Kidney epithelial cell (primary cell): ENCODE measurements at regions not wholly inside any gene's neighbourhood (a gene's known extent, or its start where the extent isn't known, plus 50 kb on each side); places are given as distances from the start of the nearest gene placed in this dataset.

Experiments used
- DNase-seq: peaks from one replicate; pipeline ENCODE4 v3.0.0-alpha.2; 2010; ENCODE audit warnings: low read depth
- H3K27me3 ChIP-seq: 2 replicates; pipeline ENCODE4 v1.6.0; 2011; ENCODE audit warnings: low read length; ENCODE audit not compliant: control insufficient read depth, insufficient read depth
- H3K36me3 ChIP-seq: 2 replicates; pipeline ENCODE4 v1.5.1; 2011; ENCODE audit warnings: low read length; ENCODE audit not compliant: control insufficient read depth, insufficient read depth
- H3K4me3 ChIP-seq: 2 replicates; pipeline ENCODE4 v1.5.1; 2011; ENCODE audit warnings: low read depth, mild to moderate bottlenecking, control low read depth, low read length
- CTCF ChIP-seq: IDR thresholded peaks from 2 replicates; pipeline ENCODE4 v1.5.1; 2011; ENCODE audit warnings: mild to moderate bottlenecking, moderate library complexity, low read length, control low read depth, inconsistent platforms; ENCODE audit not compliant: insufficient read depth, poor library complexity, severe bottlenecking

GRCh38 chr15:98152156-98152555 lies 191.7 kb downstream of the ARRDC4 start:
- Histone ChIP-seq H3K27me3 (no peaks in the 10 kb centered on the region), H3K4me3 (no peak overlapping the region), H3K36me3 (no peaks in the 10 kb centered on the region)
- no peak for TF ChIP-seq CTCF
- no peak for DNase-seq

GRCh38 chr15:98154863-98155262 lies 194.4 kb downstream of the ARRDC4 start:
- Histone ChIP-seq H3K27me3 (no peaks in the 10 kb centered on the region), H3K4me3 (no peak overlapping the region), H3K36me3 (no peaks in the 10 kb centered on the region)
- DNase-seq: peak; percentile 63
- TF ChIP-seq CTCF: no peak

- H3K36me3 ChIP-seq: no peaks in the 10 kb centered on the region
- no peak for TF ChIP-seq CTCF
- no peaks in the 10 kb centered on the region for H3K27me3 ChIP-seq
- DNase-seq: no peak
- no peak overlapping the region for H3K4me3 ChIP-seq
Observed at GRCh38 chr15:98155356-98155755, 194.9 kb downstream of the ARRDC4 start.

GRCh38 chr15:98160236-98160635 lies 199.7 kb downstream of the ARRDC4 start:
- no peak for TF ChIP-seq CTCF
- Histone ChIP-seq H3K4me3 (no peak overlapping the region), H3K27me3 (no peaks in the 10 kb centered on the region), H3K36me3 (no peaks in the 10 kb centered on the region)
- no peak for DNase-seq

GRCh38 chr15:98163319-98164045 lies 203.0 kb downstream of the ARRDC4 start:
- H3K4me3 ChIP-seq: no peak overlapping the region
- H3K27me3 ChIP-seq: no peaks in the 10 kb centered on the region
- no peaks in the 10 kb centered on the region for H3K36me3 ChIP-seq
- TF ChIP-seq CTCF: no peak
- no peak for DNase-seq

- no peak for TF ChIP-seq CTCF
- no peaks in the 10 kb centered on the region for H3K27me3 ChIP-seq
- H3K4me3 ChIP-seq: no peak overlapping the region
- no peak for DNase-seq
- H3K36me3 ChIP-seq: no peaks in the 10 kb centered on the region
Observed at GRCh38 chr15:98164571-98164970, 204.1 kb downstream of the ARRDC4 start.
